GM18508 (cell line): ENCODE measurements at regions not wholly inside any gene's neighbourhood (a gene's known extent, or its start where the extent isn't known, plus 50 kb on each side); places are given as distances from the start of the nearest gene placed in this dataset.
"Not testable (repeated sequence)": the region's sequence is repeated elsewhere in the genome, so short reads cannot be mapped to it uniquely, and the experiment has no call there.

Experiments
- ATAC-seq: cut with Tn5 transposase; IDR thresholded peaks from one replicate; pipeline ENCODE4 v1.9.1; 2021; ENCODE audit warnings: moderate number of reproducible peaks; ENCODE audit not compliant: insufficient read depth, unreplicated experiment

- no peak for ATAC-seq
These were observed 114.4 kb upstream of the TMTC4 start for GRCh38 chr13:100789025-100789424.

- ATAC-seq: no peak
These were observed 113.9 kb upstream of the TMTC4 start for GRCh38 chr13:100788540-100788939.

- no peak for ATAC-seq
These were observed 113.3 kb upstream of the TMTC4 start for GRCh38 chr13:100787899-100788298.

DNA sequence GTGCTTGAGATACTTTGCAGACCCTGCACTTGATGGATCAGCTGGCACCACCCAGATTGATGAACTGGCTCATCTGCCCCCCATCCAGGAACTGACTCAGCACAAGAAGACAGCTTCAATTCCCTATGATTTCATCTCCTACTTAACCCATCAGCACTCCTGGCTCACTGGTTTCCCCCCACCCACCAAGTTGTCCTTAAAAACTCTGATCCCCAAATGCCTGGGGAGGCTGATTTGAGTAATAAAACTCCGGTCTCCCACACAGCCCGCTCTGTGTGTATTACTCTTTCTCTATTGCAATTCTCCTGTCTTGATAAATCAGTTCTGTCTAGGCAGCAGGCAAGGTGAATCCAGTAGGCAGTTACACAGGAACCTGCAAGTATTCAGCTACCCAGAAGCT is 102.1 kb upstream of the TMTC4 start:
- not testable (repeated sequence) for ATAC-seq

DNA sequence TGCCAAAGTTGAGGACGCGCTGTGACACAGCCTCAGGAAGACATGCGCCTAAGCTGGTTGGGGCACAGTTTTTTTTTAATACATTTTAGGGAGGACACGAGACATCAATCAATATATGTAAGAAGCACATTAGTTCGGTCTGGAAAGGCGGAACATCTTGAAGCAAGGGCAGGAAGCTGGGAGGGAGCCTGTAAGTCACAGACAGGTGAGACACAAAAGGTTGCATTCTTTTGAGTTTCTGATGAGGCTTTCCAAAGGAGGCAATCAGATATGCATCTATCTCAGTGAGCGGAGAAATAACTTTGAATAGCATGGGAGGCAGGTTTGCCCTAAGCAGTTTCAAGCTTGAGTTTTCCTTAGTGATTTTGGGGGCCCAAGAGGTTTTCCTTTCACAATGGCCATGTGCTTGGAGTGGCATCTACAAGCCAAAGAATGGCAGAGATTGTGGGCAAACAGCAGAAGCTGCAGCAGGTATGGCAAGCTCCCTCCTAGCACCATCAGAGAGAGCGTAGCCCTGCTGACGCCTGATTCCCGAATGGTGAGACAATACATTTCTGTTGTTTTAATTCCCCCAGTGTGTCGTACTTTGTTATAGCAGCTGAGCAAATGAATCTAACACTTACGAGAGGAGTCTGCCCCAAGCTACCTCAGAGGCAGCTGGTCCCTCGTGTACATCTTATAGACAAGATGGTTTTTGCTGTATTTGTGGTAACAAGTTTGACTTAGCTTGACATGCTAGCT is 99.5 kb upstream of the TMTC4 start:
- no peak for ATAC-seq

DNA sequence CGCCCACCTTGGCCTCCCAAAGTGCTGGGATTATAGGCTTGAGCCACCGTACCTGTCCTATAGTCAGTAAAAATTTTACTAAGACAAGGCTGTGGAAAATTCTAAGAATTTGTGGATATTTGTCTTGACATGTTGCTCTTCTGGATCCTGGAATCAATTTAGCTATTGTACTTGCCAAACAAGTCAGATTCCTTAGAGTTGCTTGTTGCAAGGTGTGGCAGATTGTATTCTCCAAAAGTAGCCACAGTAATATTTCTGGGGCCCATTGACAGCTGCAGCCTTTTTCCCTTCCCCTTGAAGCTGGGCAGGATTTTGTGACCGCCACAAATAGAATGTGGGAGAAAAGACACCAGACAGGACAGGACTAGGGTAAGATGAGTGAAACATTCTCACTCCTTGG is 98.8 kb upstream of the TMTC4 start:
- no peak for ATAC-seq

DNA sequence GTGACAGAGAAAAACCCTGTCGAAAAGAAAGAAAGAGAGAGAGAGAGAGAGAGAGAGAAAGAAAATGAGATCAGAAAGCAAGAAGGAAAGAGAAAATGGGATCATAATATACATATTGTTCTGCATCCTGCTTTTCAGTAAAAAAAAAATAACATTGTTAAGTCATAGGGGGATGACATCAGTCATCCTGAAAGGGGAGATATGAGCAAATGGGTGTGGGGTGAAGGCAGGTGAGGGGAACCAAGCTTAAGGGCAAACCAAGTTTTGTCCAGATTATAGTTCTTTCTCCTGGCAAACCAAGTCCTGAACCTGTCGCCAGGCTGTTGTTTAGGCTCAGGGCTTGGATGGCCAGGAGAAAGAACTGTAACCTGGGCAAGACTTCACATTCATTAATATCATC is 92.6 kb upstream of the TMTC4 start:
- ATAC-seq: no peak

DNA sequence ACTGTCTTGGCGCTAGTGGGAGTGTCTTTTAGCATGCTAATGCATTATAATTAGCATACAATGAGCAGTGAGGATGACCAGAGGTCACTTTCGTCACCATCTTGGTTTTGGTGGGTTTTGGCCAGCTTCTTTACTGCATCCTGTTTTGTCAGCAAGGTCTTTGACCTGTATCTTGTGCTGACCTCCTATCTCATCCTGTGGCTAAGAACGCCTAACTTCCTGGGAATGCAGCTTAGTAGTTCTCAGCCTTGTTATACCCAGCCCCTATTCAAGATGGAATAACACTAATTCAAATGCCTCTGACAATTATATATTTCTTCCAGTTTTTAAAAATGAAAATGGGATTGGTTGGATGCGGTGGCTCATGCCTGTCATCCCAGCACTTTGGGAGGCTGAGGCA is 92.0 kb upstream of the TMTC4 start:
- not testable (repeated sequence) for ATAC-seq

DNA sequence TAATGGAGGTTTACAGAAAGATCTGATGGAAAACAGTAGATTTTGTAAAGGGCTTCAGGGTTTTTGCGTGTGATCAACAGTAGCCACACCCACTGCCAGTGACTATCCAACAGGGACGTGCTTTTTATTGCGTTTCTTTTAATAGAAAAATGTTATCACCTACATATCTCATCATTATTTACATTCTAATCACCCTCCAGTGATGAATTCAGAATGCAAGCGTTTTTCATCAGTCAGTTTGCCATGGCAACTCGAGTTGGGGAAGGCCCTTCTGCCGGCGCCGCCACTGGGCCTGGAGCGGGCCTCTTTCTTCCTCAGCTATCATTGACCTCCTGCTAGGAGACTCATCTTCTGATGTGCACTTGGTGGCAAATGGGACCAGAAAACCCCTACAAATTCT is 90.3 kb upstream of the TMTC4 start:
- no peak for ATAC-seq

- not testable (repeated sequence) for ATAC-seq
These were observed 87.5 kb upstream of the TMTC4 start for GRCh38 chr13:100762126-100762525.

DNA sequence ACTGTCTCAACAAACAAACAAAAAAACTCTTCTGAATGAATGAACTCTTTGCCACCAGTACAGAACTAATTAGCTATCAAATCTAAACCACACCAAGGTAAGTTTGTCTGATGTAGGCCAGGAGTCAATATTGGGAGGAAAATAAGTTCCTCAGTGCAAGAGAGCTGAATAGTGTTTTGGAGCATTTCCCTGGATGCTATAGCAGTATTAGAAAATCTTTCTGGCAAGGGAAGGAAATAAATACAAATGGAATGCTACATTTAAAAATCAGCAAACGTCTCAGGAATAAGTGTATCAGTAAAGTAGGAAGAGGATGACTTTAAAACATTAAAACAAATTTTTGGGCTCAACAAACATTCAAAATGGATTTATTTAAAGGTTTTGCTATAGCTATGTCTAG is 81.3 kb upstream of the TMTC4 start:
- ATAC-seq: no peak

DNA sequence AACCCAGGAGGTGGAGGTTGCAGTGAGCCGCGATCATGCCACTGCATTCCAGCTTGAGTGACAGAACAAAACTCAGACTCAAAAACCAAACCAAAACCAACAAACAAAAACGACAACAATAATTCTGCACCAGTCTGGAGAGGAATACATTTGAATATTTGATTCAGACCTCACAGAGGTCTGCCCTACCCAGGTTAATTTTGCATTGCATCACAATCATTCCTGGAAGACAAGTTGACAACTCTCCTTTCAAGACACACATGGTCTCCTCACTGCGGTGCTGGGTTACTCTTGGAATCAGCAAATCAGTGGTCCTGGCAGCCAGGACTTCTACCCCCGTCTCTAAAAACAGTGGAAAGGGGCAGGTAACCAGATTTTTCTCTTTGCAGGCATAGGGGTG is 79.9 kb upstream of the TMTC4 start:
- no peak for ATAC-seq

- ATAC-seq: no peak
These were observed 78.8 kb upstream of the TMTC4 start for GRCh38 chr13:100753376-100753775.

- ATAC-seq: no peak
These were observed 77.2 kb upstream of the TMTC4 start for GRCh38 chr13:100751826-100752225.

- no peak for ATAC-seq
These were observed 72.5 kb upstream of the TMTC4 start for GRCh38 chr13:100746953-100747683.

DNA sequence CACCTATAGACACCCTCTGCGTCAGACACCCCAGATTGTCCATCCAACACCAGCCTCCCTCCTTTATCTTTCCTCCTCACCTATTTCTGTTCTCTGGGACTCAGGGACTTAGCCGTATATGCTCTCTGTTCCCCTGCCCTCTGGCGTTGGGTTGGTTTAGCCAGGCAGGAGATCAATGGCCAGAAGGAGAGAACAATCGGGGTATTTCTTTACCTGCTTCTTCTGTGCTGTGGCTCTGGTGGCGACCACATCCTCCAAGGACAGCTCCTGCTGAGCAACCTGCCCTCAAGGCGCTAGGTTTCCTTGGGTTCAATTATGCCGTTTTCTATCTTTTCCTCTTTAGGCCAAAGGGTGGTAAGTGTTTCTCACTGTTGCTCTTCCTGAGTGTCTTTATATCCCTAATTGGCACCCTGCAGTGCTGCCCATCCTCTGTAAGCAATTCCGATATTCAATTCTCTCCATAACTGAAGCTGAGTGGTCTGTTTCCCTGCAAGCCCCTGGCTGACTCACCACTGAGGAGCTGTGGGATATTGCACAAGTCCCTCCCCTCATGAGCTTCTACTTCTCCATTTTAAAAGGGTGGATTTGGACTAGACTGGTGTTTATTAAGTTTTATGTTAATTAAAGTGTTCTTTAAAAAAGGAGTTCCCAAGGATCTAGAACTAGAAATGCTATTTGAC is 63.7 kb upstream of the TMTC4 start:
- ATAC-seq: no peak

GRCh38 chr13:100735494-100735893 is 60.9 kb upstream of the TMTC4 start:
- ATAC-seq: no peak

DNA sequence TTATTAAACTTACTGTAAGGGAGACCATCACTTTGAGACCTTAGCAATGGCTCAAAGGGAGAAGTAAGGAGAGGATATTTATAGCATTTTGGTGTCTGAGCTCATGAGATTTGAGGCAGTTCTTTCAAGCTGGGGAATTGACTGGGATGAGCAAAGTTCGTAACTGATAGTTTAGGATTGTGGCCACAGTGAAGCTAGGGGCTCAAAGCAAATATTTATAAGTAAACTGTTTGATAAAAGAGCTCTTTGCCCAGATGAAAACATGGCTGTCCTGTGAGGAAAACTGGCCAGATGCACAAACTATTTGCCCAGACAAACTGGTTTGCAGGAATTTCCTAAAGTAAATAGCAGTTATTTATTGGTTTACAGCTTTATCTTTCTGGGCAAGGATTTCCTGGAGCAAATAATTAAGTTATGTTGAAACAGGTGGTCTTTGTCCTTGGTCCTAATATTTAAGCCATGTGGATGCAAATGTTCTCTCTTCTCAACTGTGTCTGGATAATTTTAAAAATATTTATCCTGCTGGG is 59.7 kb upstream of the TMTC4 start:
- no peak for ATAC-seq

- no peak for ATAC-seq
These were observed 58.7 kb upstream of the TMTC4 start for GRCh38 chr13:100733261-100733660.

DNA sequence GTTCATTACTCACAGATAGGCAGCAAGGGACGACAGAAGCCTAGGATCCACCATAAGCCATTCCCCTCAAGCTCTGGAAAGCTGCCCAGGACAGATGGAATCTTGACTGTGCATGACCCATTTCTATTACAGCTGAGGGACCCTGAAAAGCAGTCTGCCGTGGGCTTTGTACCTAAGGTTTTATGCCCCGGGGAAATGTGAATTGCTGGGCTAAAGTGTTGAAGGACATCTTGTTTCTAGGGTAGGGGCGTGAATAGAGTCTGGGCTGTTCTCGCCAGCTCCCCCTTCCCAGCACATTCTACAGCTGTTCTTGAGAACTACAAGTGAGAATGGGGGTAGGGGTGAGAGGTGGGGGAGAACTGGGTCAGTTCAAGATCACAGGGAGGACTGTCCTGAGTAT is 53.6 kb upstream of the TMTC4 start:
- no peak for ATAC-seq

- ATAC-seq: no peak
These were observed 50.9 kb upstream of the TMTC4 start for GRCh38 chr13:100725472-100725871.
